Neural cell (in vitro differentiated cells): ENCODE measurements at regions not wholly inside any gene's neighbourhood (a gene's known extent, or its start where the extent isn't known, plus 50 kb on each side); places are given as distances from the start of the nearest gene placed in this dataset.
"Not testable (repeated sequence)": the region's sequence is repeated elsewhere in the genome, so short reads cannot be mapped to it uniquely, and the experiment has no call there.

ENCODE experiments used
- CTCF ChIP-seq: fragments of 450-650 bp; IDR thresholded peaks from 2 replicates; pipeline ENCODE4 v1.5.1; 2014; ENCODE audit warnings: antibody characterized with exemption, mild to moderate bottlenecking, moderate library complexity; ENCODE audit not compliant: poor library complexity, severe bottlenecking
- EP300 ChIP-seq: fragments of 450-650 bp; conservative IDR thresholded peaks from 2 replicates; pipeline ENCODE4 v1.6.1; 2014; ENCODE audit warnings: antibody characterized with exemption, mild to moderate bottlenecking, moderate library complexity; ENCODE audit not compliant: poor library complexity, severe bottlenecking
- EZH2 ChIP-seq: fragments of 200-600, 300-800 bp; shearing (Covaris generic), sonication (generic); IDR thresholded peaks from 2 replicates; pipeline ENCODE4 v1.6.1; 2014; ENCODE audit warnings: antibody characterized with exemption, low read length, borderline replicate concordance, mild to moderate bottlenecking; ENCODE audit not compliant: insufficient read depth, poor library complexity, severe bottlenecking
- POLR2AphosphoS5 ChIP-seq: IDR thresholded peaks from 2 replicates; pipeline ENCODE4 v1.6.1; 2012
- RAD21 ChIP-seq: fragments of 450-650 bp; conservative IDR thresholded peaks from 2 replicates; pipeline ENCODE4 v1.6.1; 2014; ENCODE audit warnings: antibody characterized with exemption, mild to moderate bottlenecking, moderate library complexity
- TAF1 ChIP-seq: IDR thresholded peaks from 2 replicates; pipeline ENCODE4 v1.6.1; 2012; ENCODE audit warnings: low read depth

GRCh38 chr1:55430720-55431119 lies 215.6 kb upstream of the USP24 start:
- not testable (repeated sequence) for TF ChIP-seq CTCF, POLR2AphosphoS5, EZH2, EP300, TAF1, RAD21
